Suprapubic skin (tissue), 4 donors: ENCODE measurements at regions not wholly inside any gene's neighbourhood (a gene's known extent, or its start where the extent isn't known, plus 50 kb on each side); places are given as distances from the start of the nearest gene placed in this dataset.

Source experiments
- DNase-seq, 2 donors: peaks; one replicate each; pipeline ENCODE4 v3.0.0-alpha.2; 2019; ENCODE audit warnings: low spot score in 2 of 2
- H3K27ac ChIP-seq: fragments of 200-600 bp; sonication (generic); one replicate; pipeline ENCODE4 v1.5.1; 2019
- H3K27me3 ChIP-seq: fragments of 200-600 bp; sonication (generic); one replicate; pipeline ENCODE4 v1.5.1; 2019
- H3K36me3 ChIP-seq: fragments of 200-600 bp; sonication (generic); one replicate; pipeline ENCODE4 v1.5.1; 2019
- H3K4me1 ChIP-seq: fragments of 200-600 bp; sonication (generic); one replicate; pipeline ENCODE4 v1.5.1; 2019
- H3K4me3 ChIP-seq: fragments of 200-600 bp; sonication (generic); one replicate; pipeline ENCODE4 v1.5.1; 2019; ENCODE audit warnings: mild to moderate bottlenecking
- H3K9me3 ChIP-seq: fragments of 200-600 bp; sonication (generic); one replicate; pipeline ENCODE4 v1.5.1; 2019
- EP300 ChIP-seq: sonication (generic); formaldehyde crosslinking; IDR thresholded peaks from one replicate; pipeline ENCODE4 v1.6.1; 2017; ENCODE audit warnings: antibody characterized with exemption
- POLR2A ChIP-seq, 2 donors: fragments of 450-650 bp; IDR thresholded peaks; one replicate each; pipeline ENCODE4 v1.6.1; 2017; ENCODE audit warnings: antibody characterized with exemption in 2 of 2, mild to moderate bottlenecking in 2 of 2, moderate library complexity in 2 of 2
- POLR2AphosphoS5 ChIP-seq, 3 donors: sonication (generic); formaldehyde crosslinking; IDR thresholded peaks; one replicate each; pipeline ENCODE4 v1.6.1; 2017; ENCODE audit warnings: antibody characterized with exemption in 3 of 3
- WGBS: methylation state at CpG from one replicate; pipeline ENCODE4 v1.1.5; 2018; 5-methylcytosine and 5-hydroxymethylcytosine counted together
- TF ChIP-seq, protein P1 (sequence below), 2 donors: fragments of 200-600 bp in 1 of 2; fragments of 450-650 bp in 1 of 2; sonication (generic) in 1 of 2; IDR thresholded peaks; one replicate each; pipeline ENCODE4 v1.5.1; 2016 to 2019; ENCODE audit warnings: antibody characterized with exemption in 2 of 2, mild to moderate bottlenecking in 1 of 2, moderate library complexity in 1 of 2

- Histone ChIP-seq H3K4me1 (no peaks in the 10 kb centered on the region), H3K27ac (no peak overlapping the region), H3K36me3 (no peaks in the 10 kb centered on the region), H3K27me3 (peaks cover 9% of the 10 kb centered on the region), H3K9me3 (no peaks in the 10 kb centered on the region), H3K4me3 (no peak overlapping the region)
- 73% methylated on average over 5 of the region's 5 CpGs for WGBS
- DNase-seq: no peak
- no peak for TF ChIP-seq POLR2A (IDR thresholded peaks at IDR 0.05)
- no peak for TF ChIP-seq POLR2AphosphoS5 (IDR thresholded peaks at IDR 0.05)
- TF ChIP-seq EP300: no peak
- TF ChIP-seq, protein P1, sequence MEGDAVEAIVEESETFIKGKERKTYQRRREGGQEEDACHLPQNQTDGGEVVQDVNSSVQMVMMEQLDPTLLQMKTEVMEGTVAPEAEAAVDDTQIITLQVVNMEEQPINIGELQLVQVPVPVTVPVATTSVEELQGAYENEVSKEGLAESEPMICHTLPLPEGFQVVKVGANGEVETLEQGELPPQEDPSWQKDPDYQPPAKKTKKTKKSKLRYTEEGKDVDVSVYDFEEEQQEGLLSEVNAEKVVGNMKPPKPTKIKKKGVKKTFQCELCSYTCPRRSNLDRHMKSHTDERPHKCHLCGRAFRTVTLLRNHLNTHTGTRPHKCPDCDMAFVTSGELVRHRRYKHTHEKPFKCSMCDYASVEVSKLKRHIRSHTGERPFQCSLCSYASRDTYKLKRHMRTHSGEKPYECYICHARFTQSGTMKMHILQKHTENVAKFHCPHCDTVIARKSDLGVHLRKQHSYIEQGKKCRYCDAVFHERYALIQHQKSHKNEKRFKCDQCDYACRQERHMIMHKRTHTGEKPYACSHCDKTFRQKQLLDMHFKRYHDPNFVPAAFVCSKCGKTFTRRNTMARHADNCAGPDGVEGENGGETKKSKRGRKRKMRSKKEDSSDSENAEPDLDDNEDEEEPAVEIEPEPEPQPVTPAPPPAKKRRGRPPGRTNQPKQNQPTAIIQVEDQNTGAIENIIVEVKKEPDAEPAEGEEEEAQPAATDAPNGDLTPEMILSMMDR (IDR thresholded peaks at IDR 0.05): no peak
Observed at GRCh38 chr5:5883562-5883961, 461.1 kb downstream of the ICE1 start.

- no peak for TF ChIP-seq POLR2A (IDR thresholded peaks at IDR 0.05)
- H3K36me3 ChIP-seq: no peaks in the 10 kb centered on the region
- peaks cover 9% of the 10 kb centered on the region for H3K27me3 ChIP-seq
- DNase-seq: no peak
- no peaks in the 10 kb centered on the region for H3K9me3 ChIP-seq
- no peak overlapping the region for H3K27ac ChIP-seq
- 72% methylated on average over 5 of the region's 5 CpGs for WGBS
- H3K4me1 ChIP-seq: no peaks in the 10 kb centered on the region
- no peak overlapping the region for H3K4me3 ChIP-seq
Observed at GRCh38 chr5:5883146-5883545, 460.7 kb downstream of the ICE1 start.

DNA sequence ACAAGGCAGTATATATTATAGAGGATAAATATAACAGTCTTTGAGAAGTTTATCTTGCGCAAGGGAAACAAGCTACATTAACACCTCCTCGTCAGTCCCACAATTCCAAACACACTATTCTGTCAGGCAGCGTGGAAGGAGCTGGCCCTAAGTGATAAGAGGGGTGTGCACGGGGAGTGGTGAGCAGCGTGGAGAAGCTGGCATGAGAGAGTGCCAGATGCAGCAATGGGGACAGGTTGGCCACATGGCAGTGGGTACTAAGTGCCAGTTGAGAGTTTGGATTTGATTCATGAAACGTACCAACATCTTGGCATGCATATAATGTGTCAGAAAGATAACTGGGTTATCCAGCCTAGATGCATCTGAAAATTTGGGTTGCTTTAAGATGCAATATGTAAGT is 460.2 kb downstream of the ICE1 start:
- Histone ChIP-seq H3K27me3 (peaks cover 9% of the 10 kb centered on the region), H3K4me1 (no peaks in the 10 kb centered on the region), H3K27ac (no peak overlapping the region), H3K36me3 (no peaks in the 10 kb centered on the region), H3K9me3 (no peaks in the 10 kb centered on the region), H3K4me3 (no peak overlapping the region)
- WGBS: 56% methylated on average over 6 of the region's 6 CpGs
- TF ChIP-seq EP300: no peak
- TF ChIP-seq, protein P1 (IDR thresholded peaks at IDR 0.05): no peak
- no peak for TF ChIP-seq POLR2AphosphoS5 (IDR thresholded peaks at IDR 0.05)
- TF ChIP-seq POLR2A (IDR thresholded peaks at IDR 0.05): no peak
- DNase-seq: no peak

DNA sequence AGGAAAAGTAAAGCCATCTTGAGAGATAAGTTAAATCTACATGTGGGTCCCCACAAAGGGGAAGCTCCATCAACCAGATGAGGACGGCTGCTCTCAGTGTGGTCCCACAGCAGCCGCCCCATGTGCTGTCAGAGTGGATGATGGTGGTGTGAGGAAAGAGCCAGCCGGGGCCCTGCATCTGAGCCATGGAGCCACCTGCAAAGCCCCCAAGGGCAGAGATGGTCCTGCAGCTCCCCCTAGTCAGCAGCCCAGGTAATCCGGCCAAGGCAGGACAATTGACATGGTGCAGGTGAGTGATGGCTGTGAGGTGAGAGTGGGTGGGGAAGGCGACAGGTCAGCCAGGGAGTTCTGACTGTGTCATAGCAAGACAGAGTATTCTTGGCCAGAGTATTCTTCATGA is 458.8 kb downstream of the ICE1 start:
- no peaks in the 10 kb centered on the region for H3K4me1 ChIP-seq
- H3K4me3 ChIP-seq: no peak overlapping the region
- H3K9me3 ChIP-seq: no peaks in the 10 kb centered on the region
- H3K36me3 ChIP-seq: no peaks in the 10 kb centered on the region
- TF ChIP-seq, protein P1 (IDR thresholded peaks at IDR 0.05): no peak
- WGBS: 45% methylated on average over 4 of the region's 5 CpGs
- DNase-seq: no peak
- H3K27me3 ChIP-seq: peaks cover under 1% of the 10 kb centered on the region
- H3K27ac ChIP-seq: no peak overlapping the region

- Histone ChIP-seq H3K4me3 (no peak overlapping the region), H3K36me3 (no peaks in the 10 kb centered on the region), H3K9me3 (no peaks in the 10 kb centered on the region), H3K27ac (no peak overlapping the region), H3K27me3 (no peaks in the 10 kb centered on the region), H3K4me1 (no peaks in the 10 kb centered on the region)
- 85% methylated on average over 9 of the region's 9 CpGs for WGBS
- no peak for DNase-seq
- TF ChIP-seq EP300 (no peak), POLR2A (IDR thresholded peaks at IDR 0.05) (no peak), POLR2AphosphoS5 (IDR thresholded peaks at IDR 0.05) (no peak)
- TF ChIP-seq, protein P1 (IDR thresholded peaks at IDR 0.05): no peak
Observed at GRCh38 chr5:5880077-5880763, 457.7 kb downstream of the ICE1 start.

GRCh38 chr5:5857396-5857795 is 434.9 kb downstream of the ICE1 start:
- H3K9me3 ChIP-seq: no peaks in the 10 kb centered on the region
- no peaks in the 10 kb centered on the region for H3K36me3 ChIP-seq
- no peak overlapping the region for H3K4me3 ChIP-seq
- TF ChIP-seq POLR2AphosphoS5 (IDR thresholded peaks at IDR 0.05) (no peak), POLR2A (IDR thresholded peaks at IDR 0.05) (no peak), EP300 (no peak)
- TF ChIP-seq, protein P1 (IDR thresholded peaks at IDR 0.05): no peak
- no peaks in the 10 kb centered on the region for H3K27me3 ChIP-seq
- H3K4me1 ChIP-seq: no peaks in the 10 kb centered on the region
- no peak overlapping the region for H3K27ac ChIP-seq
- DNase-seq: no peak
- 64% methylated on average over 4 of the region's 4 CpGs for WGBS
